Liver (tissue), 8 donors: ENCODE measurements at regions not wholly inside any gene's neighbourhood (a gene's known extent, or its start where the extent isn't known, plus 50 kb on each side); places are given as distances from the start of the nearest gene placed in this dataset.

Experiments used
- DNase-seq: peaks from one replicate; pipeline ENCODE4 v3.0.0-alpha.2; 2017; ENCODE audit warnings: low spot score
- H3K27ac ChIP-seq, 2 donors: one replicate each; pipeline ENCODE4 v1.7.0; 2013; ENCODE audit warnings: inconsistent platforms in 2 of 2, low read length in 2 of 2, control low read depth in 1 of 2, low read depth in 1 of 2, mild to moderate bottlenecking in 1 of 2
- H3K27me3 ChIP-seq, 4 donors: one replicate each; pipeline versions ENCODE4 v1.6.1 to v1.7.0; 2013; ENCODE audit warnings: low read length in 3 of 4, inconsistent platforms in 1 of 4, mild to moderate bottlenecking in 1 of 4, moderate library complexity in 1 of 4; ENCODE audit not compliant: control insufficient read depth in 4 of 4, insufficient read depth in 4 of 4
- H3K36me3 ChIP-seq, 4 donors: one replicate each; pipeline versions ENCODE4 v1.6.1 to v1.7.0; 2013; ENCODE audit warnings: low read length in 3 of 4, mild to moderate bottlenecking in 3 of 4, low read depth in 1 of 4, moderate library complexity in 1 of 4; ENCODE audit not compliant: control insufficient read depth in 4 of 4, insufficient read depth in 3 of 4
- H3K4me1 ChIP-seq, 4 donors: one replicate each; pipeline versions ENCODE4 v1.6.1 to v1.7.0; 2013; ENCODE audit warnings: low read length in 3 of 4, mild to moderate bottlenecking in 3 of 4, moderate library complexity in 1 of 4; ENCODE audit not compliant: control insufficient read depth in 4 of 4, insufficient read depth in 4 of 4
- H3K4me3 ChIP-seq, 3 donors: one replicate each; pipeline versions ENCODE4 v1.6.1 to v1.7.0; 2013; ENCODE audit warnings: low read length in 3 of 3, control low read depth in 1 of 3, low read depth in 1 of 3, mild to moderate bottlenecking in 1 of 3
- H3K9ac ChIP-seq, 2 donors: one replicate each; pipeline ENCODE4 v1.7.0; 2013; ENCODE audit warnings: low read length in 2 of 2, mild to moderate bottlenecking in 2 of 2, moderate library complexity in 2 of 2, control low read depth in 1 of 2, low read depth in 1 of 2
- H3K9me3 ChIP-seq, 4 donors: one replicate each; pipeline versions ENCODE4 v1.6.1 to v1.7.0; 2013; ENCODE audit warnings: low read length in 3 of 4; ENCODE audit not compliant: control insufficient read depth in 4 of 4
- CTCF ChIP-seq: fragments of 150-350 bp; IDR thresholded peaks from 2 replicates; pipeline ENCODE4 v1.5.1; 2017; ENCODE audit warnings: improper control_type of control experiment, low read depth, low read length; ENCODE audit not compliant: missing input control
- EGR1 ChIP-seq, 2 donors: IDR thresholded peaks; 2 replicates each; pipeline ENCODE4 v1.6.1; 2016 to 2018; ENCODE audit warnings: antibody characterized with exemption in 2 of 2, low read depth in 2 of 2
- FOXA1 ChIP-seq: IDR thresholded peaks from 2 replicates; pipeline ENCODE4 v1.6.1; 2016; ENCODE audit warnings: antibody characterized with exemption
- FOXA2 ChIP-seq: IDR thresholded peaks from 2 replicates; pipeline ENCODE4 v1.6.1; 2016; ENCODE audit warnings: antibody characterized with exemption
- GABPA ChIP-seq, 2 donors: IDR thresholded peaks in 1 of 2; conservative IDR thresholded peaks in 1 of 2; 2 replicates each; pipeline ENCODE4 v1.6.1; 2016; ENCODE audit warnings: antibody characterized with exemption in 2 of 2, mild to moderate bottlenecking in 1 of 2, moderate library complexity in 1 of 2
- HNF4A ChIP-seq, 2 donors: conservative IDR thresholded peaks; 2 replicates each; pipeline ENCODE4 v1.6.1; 2016; ENCODE audit warnings: antibody characterized with exemption in 2 of 2, mild to moderate bottlenecking in 2 of 2
- HNF4G ChIP-seq: IDR thresholded peaks from 2 replicates; pipeline ENCODE4 v1.6.1; 2016; ENCODE audit warnings: antibody characterized with exemption
- JUND ChIP-seq, 2 donors: IDR thresholded peaks; 2 replicates each; pipeline ENCODE4 v1.6.1; 2016; ENCODE audit warnings: antibody characterized with exemption in 2 of 2
- MAX ChIP-seq: IDR thresholded peaks from 2 replicates; pipeline ENCODE4 v1.6.1; 2016; ENCODE audit warnings: antibody characterized with exemption
- NR2F2 ChIP-seq: IDR thresholded peaks from 2 replicates; pipeline ENCODE4 v1.6.1; 2016; ENCODE audit warnings: antibody characterized with exemption
- RAD21 ChIP-seq, 2 donors: IDR thresholded peaks; 2 replicates each; pipeline ENCODE4 v1.6.1; 2016; ENCODE audit warnings: antibody characterized with exemption in 2 of 2, mild to moderate bottlenecking in 2 of 2
- REST ChIP-seq: IDR thresholded peaks from 2 replicates; pipeline ENCODE4 v1.6.1; 2016; ENCODE audit warnings: antibody characterized with exemption, mild to moderate bottlenecking
- RXRA ChIP-seq, 2 donors: IDR thresholded peaks; 2 replicates each; pipeline ENCODE4 v1.6.1; 2017 to 2018; ENCODE audit warnings: antibody characterized with exemption in 2 of 2, mild to moderate bottlenecking in 1 of 2
- SP1 ChIP-seq: IDR thresholded peaks from 2 replicates; pipeline ENCODE4 v1.6.1; 2018; ENCODE audit warnings: antibody characterized with exemption, mild to moderate bottlenecking
- TAF1 ChIP-seq: conservative IDR thresholded peaks from 2 replicates; pipeline ENCODE4 v1.6.1; 2016; ENCODE audit warnings: antibody characterized with exemption, mild to moderate bottlenecking
- YY1 ChIP-seq: IDR thresholded peaks from 2 replicates; pipeline ENCODE4 v1.6.1; 2016; ENCODE audit warnings: antibody characterized with exemption, mild to moderate bottlenecking
- ZBTB33 ChIP-seq: IDR thresholded peaks from 2 replicates; pipeline ENCODE4 v1.6.1; 2016; ENCODE audit warnings: antibody characterized with exemption
- WGBS: extraction: QIAGEN DNeasy Blood & Tissue Kit; methylation state at CpG from one replicate; pipeline ENCODE4 v1.1.7; 2013; 5-methylcytosine and 5-hydroxymethylcytosine counted together
- donor health status: healthy.
- donor health status: healthy.
- donor health status: healthy.
- donor health status: healthy.
- donor health status: healthy.

- WGBS, result 39% methylated on average over 2 of the region's 2 CpGs
- Histone ChIP-seq H3K9ac (no peak overlapping the region), H3K4me3 (no peak overlapping the region), H3K36me3 (no peaks in the 10 kb centered on the region), H3K27me3 (peaks cover 0 to 2% (median 0%) of the 10 kb centered on the region in 4 donors), H3K4me1 (no peaks in the 10 kb centered on the region), H3K27ac (no peak overlapping the region), H3K9me3 (no peaks in the 10 kb centered on the region)
- DNase-seq, result no peak
- TF ChIP-seq GABPA (IDR thresholded peaks at IDR 0.05 in 1 of 2, conservative IDR thresholded peaks at IDR 0.05 in 1 of 2), result no peak
- TF ChIP-seq RAD21 (IDR thresholded peaks at IDR 0.05), result no peak
- TF ChIP-seq MAX, result no peak
- TF ChIP-seq NR2F2, result no peak
- TF ChIP-seq FOXA2, result no peak
- TF ChIP-seq CTCF, result no peak
- TF ChIP-seq TAF1, result no peak
- no peak for TF ChIP-seq YY1
- no peak for TF ChIP-seq JUND (IDR thresholded peaks at IDR 0.05)
- no peak for TF ChIP-seq EGR1 (IDR thresholded peaks at IDR 0.05; ENCODE audit: low read depth in 2 of 2)
- TF ChIP-seq FOXA1, result no peak
- TF ChIP-seq RXRA (IDR thresholded peaks at IDR 0.05), result no peak
- TF ChIP-seq ZBTB33, result no peak
- no peak for TF ChIP-seq REST
- no peak for TF ChIP-seq SP1
- no peak for TF ChIP-seq HNF4G
- no peak for TF ChIP-seq HNF4A (conservative IDR thresholded peaks at IDR 0.05)
Observed at GRCh38 chr11:109586789-109587188, 164.8 kb downstream of the C11orf87 start.

GRCh38 chr11:109590782-109591181 is 168.8 kb downstream of the C11orf87 start:
- H3K9me3 ChIP-seq, result no peaks in the 10 kb centered on the region
- H3K4me3 ChIP-seq, result no peak overlapping the region
- no peaks in the 10 kb centered on the region for H3K4me1 ChIP-seq
- no peak for DNase-seq
- TF ChIP-seq YY1, result no peak
- no peak for TF ChIP-seq RAD21 (IDR thresholded peaks at IDR 0.05)
- TF ChIP-seq FOXA1, result no peak
- no peak for TF ChIP-seq NR2F2
- TF ChIP-seq TAF1, result no peak
- TF ChIP-seq HNF4A (conservative IDR thresholded peaks at IDR 0.05), result no peak
- peaks cover 0 to 2% (median 0%) of the 10 kb centered on the region in 4 donors for H3K27me3 ChIP-seq
- H3K9ac ChIP-seq, result no peak overlapping the region
- no peaks in the 10 kb centered on the region for H3K36me3 ChIP-seq
- no peak overlapping the region for H3K27ac ChIP-seq
